DOHH2 (cell line): ENCODE measurements at regions not wholly inside any gene's neighbourhood (a gene's known extent, or its start where the extent isn't known, plus 50 kb on each side); places are given as distances from the start of the nearest gene placed in this dataset.

Source experiments
- H3F3A ChIP-seq: fragments of 200-600 bp; sonication (generic), shearing (Covaris generic); 2 replicates; pipeline ENCODE4 v1.6.0; 2016; ENCODE audit warnings: antibody characterized with exemption, mild to moderate bottlenecking; ENCODE audit not compliant: control insufficient read depth, insufficient read depth
- H3K27ac ChIP-seq: fragments of 200-600 bp; sonication (generic); 2 replicates; pipeline ENCODE4 v1.5.1; 2014; ENCODE audit warnings: low read depth, mild to moderate bottlenecking, low read length, moderate library complexity
- H3K27me3 ChIP-seq: fragments of 200-600 bp; sonication (generic); 2 replicates; pipeline ENCODE4 v1.6.1; 2014; ENCODE audit warnings: mild to moderate bottlenecking, low read length, mixed read lengths; ENCODE audit not compliant: control insufficient read depth
- H3K36me3 ChIP-seq: fragments of 200-600 bp; sonication (generic); 2 replicates; pipeline ENCODE4 v1.6.1; 2014; ENCODE audit warnings: mild to moderate bottlenecking, low read length, moderate library complexity, mixed read lengths; ENCODE audit not compliant: control insufficient read depth
- H3K4me1 ChIP-seq: fragments of 200-600 bp; sonication (generic); 2 replicates; pipeline ENCODE4 v1.6.1; 2014; ENCODE audit warnings: mild to moderate bottlenecking, low read length, mixed read lengths; ENCODE audit not compliant: control insufficient read depth
- H3K4me2 ChIP-seq: fragments of 200-600 bp; sonication (generic); 2 replicates; pipeline ENCODE4 v1.6.0; 2014; ENCODE audit warnings: mild to moderate bottlenecking, low read length, moderate library complexity
- H3K4me3 ChIP-seq: fragments of 200-600 bp; sonication (generic); 2 replicates; pipeline ENCODE4 v1.5.1; 2014; ENCODE audit warnings: mild to moderate bottlenecking, low read length, mixed read lengths
- H3K79me2 ChIP-seq: fragments of 200-600 bp; sonication (generic); 2 replicates; pipeline ENCODE4 v1.6.1; 2014; ENCODE audit warnings: mild to moderate bottlenecking, low read length, mixed read lengths; ENCODE audit not compliant: control insufficient read depth
- H3K9me2 ChIP-seq: fragments of 200-600 bp; sonication (generic); replicated peaks from 2 replicates; pipeline ENCODE4 v1.6.1; 2014; ENCODE audit warnings: mild to moderate bottlenecking, low read length, mixed read lengths; ENCODE audit not compliant: control insufficient read depth
- H3K9me3 ChIP-seq: fragments of 200-600 bp; sonication (generic); 2 replicates; pipeline ENCODE4 v1.6.1; 2014; ENCODE audit warnings: antibody characterized with exemption, low read length, mixed read lengths; ENCODE audit not compliant: control insufficient read depth, insufficient read depth
- H4K20me1 ChIP-seq: fragments of 200-600 bp; sonication (generic); 2 replicates; pipeline ENCODE4 v1.6.0; 2014; ENCODE audit warnings: low read depth, mild to moderate bottlenecking, antibody characterized with exemption, low read length, moderate library complexity; ENCODE audit not compliant: control insufficient read depth, insufficient read depth
- CTCF ChIP-seq: fragments of 200-600 bp; sonication (generic); IDR thresholded peaks from one replicate; pipeline ENCODE4 v1.5.1; 2014; ENCODE audit warnings: antibody characterized with exemption, mild to moderate bottlenecking, low read depth, low read length; ENCODE audit not compliant: poor library complexity, severe bottlenecking
- EZH2phosphoT487 ChIP-seq: fragments of 200-600 bp; sonication (generic); IDR thresholded peaks from 2 replicates; pipeline ENCODE4 v1.6.1; 2017; ENCODE audit warnings: borderline replicate concordance, mild to moderate bottlenecking, antibody characterized with exemption, low read length, moderate library complexity, mixed read lengths

- H3K4me3 ChIP-seq, result peak overlapping the region; percentile 20; the same call in 1 of the 2 replicates
- no peaks in the 10 kb centered on the region for H3K36me3 ChIP-seq
- H3K4me2 ChIP-seq, result peak overlapping the region; percentile 15
- no peaks in the 10 kb centered on the region for H4K20me1 ChIP-seq
- H3K27me3 ChIP-seq, result peaks cover 4% of the 10 kb centered on the region; the same call in 1 of the 2 replicates
- H3K27ac ChIP-seq, result no peak overlapping the region
- peaks cover 3% of the 10 kb centered on the region; the same call in 1 of the 2 replicates for H3K4me1 ChIP-seq
- H3K9me3 ChIP-seq, result no peaks in the 10 kb centered on the region
- H3K79me2 ChIP-seq, result no peaks in the 10 kb centered on the region
- TF ChIP-seq CTCF (no peak), EZH2phosphoT487 (no peak)
- H3F3A ChIP-seq, result peaks cover 3% of the 10 kb centered on the region; the same call in 1 of the 2 replicates
- no peaks in the 10 kb centered on the region for H3K9me2 ChIP-seq
Measured at GRCh38 chr6:28643017-28643740, 117.5 kb downstream of the GPX5 start.

- no peak overlapping the region for H3K27ac ChIP-seq
- H4K20me1 ChIP-seq, result no peaks in the 10 kb centered on the region
- H3K79me2 ChIP-seq, result no peaks in the 10 kb centered on the region
- peaks cover 3% of the 10 kb centered on the region; the same call in 1 of the 2 replicates for H3F3A ChIP-seq
- no peaks in the 10 kb centered on the region for H3K9me3 ChIP-seq
- TF ChIP-seq EZH2phosphoT487, result no peak
- TF ChIP-seq CTCF, result no peak
- H3K9me2 ChIP-seq, result no peaks in the 10 kb centered on the region
- H3K4me3 ChIP-seq, result no peak overlapping the region
- peaks cover 4% of the 10 kb centered on the region; the same call in 1 of the 2 replicates for H3K27me3 ChIP-seq
- peaks cover 11% of the 10 kb centered on the region for H3K4me1 ChIP-seq
- no peaks in the 10 kb centered on the region for H3K36me3 ChIP-seq
- H3K4me2 ChIP-seq, result no peak overlapping the region
Measured at GRCh38 chr6:28646650-28647049, 121.0 kb downstream of the GPX5 start.

GRCh38 chr6:28648035-28648877 is 122.6 kb downstream of the GPX5 start:
- TF ChIP-seq CTCF (no peak), EZH2phosphoT487 (no peak)
- no peaks in the 10 kb centered on the region for H3K9me3 ChIP-seq
- H3K9me2 ChIP-seq, result no peaks in the 10 kb centered on the region
- no peaks in the 10 kb centered on the region for H3K79me2 ChIP-seq
- no peaks in the 10 kb centered on the region for H3K36me3 ChIP-seq
- H3K4me1 ChIP-seq, result peaks cover 8% of the 10 kb centered on the region
- peaks cover 4% of the 10 kb centered on the region; the same call in 1 of the 2 replicates for H3K27me3 ChIP-seq
- peaks cover 3% of the 10 kb centered on the region; the same call in 1 of the 2 replicates for H3F3A ChIP-seq
- peak overlapping the region; percentile 90 for H3K4me3 ChIP-seq
- H3K27ac ChIP-seq, result no peak overlapping the region
- H4K20me1 ChIP-seq, result no peaks in the 10 kb centered on the region
- peak overlapping the region; percentile 75 for H3K4me2 ChIP-seq
